ENCODE measurements at regions not wholly inside any gene's neighbourhood (a gene's known extent, or its start where the extent isn't known, plus 50 kb on each side); places are given as distances from the start of the nearest gene placed in this dataset.

- H3K9ac ChIP-seq (ENCODE audit: extremely low read depth, insufficient read length, low read length): no peak overlapping the region
- no peaks in the 10 kb centered on the region for H3K27me3 Mint-ChIP-seq (ENCODE audit: low read depth)
- no peaks in the 10 kb centered on the region for H3K9me3 ChIP-seq (ENCODE audit: control insufficient read depth, low read depth, low read length)
- H3K23me2 ChIP-seq (ENCODE audit: insufficient read length, low read depth, low read length, poor library complexity, severe bottlenecking): no peaks in the 10 kb centered on the region
- H3K4me3 Mint-ChIP-seq: no peak overlapping the region
- peaks cover 2 to 4% of the 10 kb centered on the region in 2 experiments; a peak in 3 of 4 replicates for H3K4me1 Mint-ChIP-seq
- no peak overlapping the region for H3K4ac ChIP-seq (ENCODE audit: low read depth, low read length)
- H3K79me1 ChIP-seq (ENCODE audit: insufficient read depth, low read depth, low read length, poor library complexity, severe bottlenecking): no peaks in the 10 kb centered on the region
- H2BK120ac ChIP-seq (ENCODE audit: low read depth, low read length, poor library complexity, severe bottlenecking): no peak overlapping the region
- H3K36me3 Mint-ChIP-seq (ENCODE audit: insufficient read depth in 1 of 3, low read depth in 3 of 3): no peaks in the 10 kb centered on the region
- no peak overlapping the region for H4K8ac ChIP-seq (replicated peaks; ENCODE audit: insufficient read length, low read depth, low read length)
- no peak for DNase-seq
- no peak for TF ChIP-seq CTCF (conservative IDR thresholded peaks at IDR 0.05)
- no peaks in the 10 kb centered on the region for H3K9me3 Mint-ChIP-seq
- H3K27ac ChIP-seq (ENCODE audit: insufficient read length, low read depth, low read length): no peak overlapping the region
- H3K27ac Mint-ChIP-seq: no peak overlapping the region
- no CpG with 5 or more reads among the region's 1 CpG for WGBS (ENCODE audit: extremely low coverage, insufficient read length, low lambda C conversion rate)
- no peak overlapping the region for H2AFZ ChIP-seq (ENCODE audit: low read length)
- no peaks in the 10 kb centered on the region for H4K20me1 ChIP-seq (ENCODE audit: control insufficient read depth, insufficient read depth, insufficient read length)
- no peak overlapping the region for H4K91ac ChIP-seq (ENCODE audit: insufficient read length, low read depth, low read length)
- H3K27me3 ChIP-seq (ENCODE audit: insufficient read depth, low read length): no peaks in the 10 kb centered on the region
- H2BK20ac ChIP-seq (ENCODE audit: low read depth, low read length, poor library complexity, severe bottlenecking): no peak overlapping the region
- H2AK5ac ChIP-seq (ENCODE audit: insufficient read length, low read length): no peak overlapping the region
- H3T11ph ChIP-seq (ENCODE audit: low read length): no peak overlapping the region
- no peak overlapping the region for H3K56ac ChIP-seq (ENCODE audit: insufficient read length, low read depth, low read length)
- no peak overlapping the region for H2BK12ac ChIP-seq (ENCODE audit: insufficient read length, low read depth, low read length)
- no peak overlapping the region for H4K5ac ChIP-seq (ENCODE audit: insufficient read length, low read depth, low read length)
- H3K23ac ChIP-seq (ENCODE audit: insufficient read length, low read depth, low read length): no peak overlapping the region
- H3K14ac ChIP-seq (ENCODE audit: insufficient read depth, low read length): no peak overlapping the region
- no peak overlapping the region for H2BK5ac ChIP-seq (ENCODE audit: insufficient read length, low read length)
- no peaks in the 10 kb centered on the region; the same call in 1 of the 2 replicates for H3K4me1 ChIP-seq (ENCODE audit: insufficient read depth, low read length)
- no peaks in the 10 kb centered on the region for H3K79me2 ChIP-seq (ENCODE audit: insufficient read depth, low read length)
- no peak overlapping the region for H3K18ac ChIP-seq (ENCODE audit: insufficient read length, low read depth, low read length)
- H3K4me2 ChIP-seq (ENCODE audit: insufficient read depth, insufficient read length, low read length): no peak overlapping the region
- H2BK15ac ChIP-seq (ENCODE audit: low read depth, low read length): no peak overlapping the region
These were observed 2050.2 kb upstream of the CDH6 start for GRCh38 chr5:29143266-29143665.

All from H9 (cell line).